Muscle layer of colon (tissue), 2 donors: ENCODE measurements at regions not wholly inside any gene's neighbourhood (a gene's known extent, or its start where the extent isn't known, plus 50 kb on each side); places are given as distances from the start of the nearest gene placed in this dataset.
"Not testable (repeated sequence)": the region's sequence is repeated elsewhere in the genome, so short reads cannot be mapped to it uniquely, and the experiment has no call there.

ENCODE experiments used
- H3K27ac ChIP-seq: one replicate; pipeline ENCODE4 v1.7.0; 2013; ENCODE audit warnings: low read depth, mild to moderate bottlenecking, low read length, moderate library complexity
- H3K27me3 ChIP-seq, 2 donors: one replicate each; pipeline ENCODE4 v1.7.0; 2013; ENCODE audit warnings: low read length in 2 of 2, mild to moderate bottlenecking in 2 of 2; ENCODE audit not compliant: insufficient read depth in 2 of 2, control insufficient read depth in 1 of 2
- H3K36me3 ChIP-seq: one replicate; pipeline ENCODE4 v1.7.0; 2013; ENCODE audit warnings: mild to moderate bottlenecking, low read length; ENCODE audit not compliant: insufficient read depth
- H3K4me1 ChIP-seq: one replicate; pipeline ENCODE4 v1.7.0; 2013; ENCODE audit warnings: mild to moderate bottlenecking, low read length; ENCODE audit not compliant: insufficient read depth
- H3K4me3 ChIP-seq, 2 donors: one replicate each; pipeline ENCODE4 v1.7.0; 2013; ENCODE audit warnings: low read length in 2 of 2, low read depth in 1 of 2, mild to moderate bottlenecking in 1 of 2, moderate library complexity in 1 of 2
- H3K9ac ChIP-seq: one replicate; pipeline ENCODE4 v1.7.0; 2013; ENCODE audit warnings: low read length
- H3K9me3 ChIP-seq: one replicate; pipeline ENCODE4 v1.7.0; 2013; ENCODE audit warnings: mild to moderate bottlenecking, low read length
- donor health status: abdominal sarcoma.
- donor health status: Adenocarcinoma of cecum.

DNA sequence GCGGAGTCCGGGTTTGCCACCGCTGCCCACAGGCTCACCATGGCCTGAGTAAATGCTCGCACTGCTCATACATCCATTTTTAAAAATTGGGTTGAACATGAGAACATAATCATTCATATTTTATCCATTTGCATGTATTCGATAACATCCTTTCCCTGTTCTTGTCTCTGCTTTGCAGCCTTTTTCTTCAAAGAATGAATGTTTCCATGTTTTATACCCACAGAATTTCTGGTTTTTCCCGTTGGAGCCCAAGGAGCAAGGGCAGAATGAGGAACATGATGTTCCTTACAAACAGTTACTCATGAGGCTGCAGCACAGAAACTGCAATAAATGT is 146.5 kb downstream of the CCDC74A start:
- peak overlapping the region in 1 of 2 donors; percentile 42 for H3K4me3 ChIP-seq
- H3K9ac ChIP-seq = no peak overlapping the region
- peaks cover 14% of the 10 kb centered on the region for H3K4me1 ChIP-seq
- H3K36me3 ChIP-seq = no peaks in the 10 kb centered on the region
- H3K9me3 ChIP-seq = no peaks in the 10 kb centered on the region
- H3K27ac ChIP-seq = no peak overlapping the region
- H3K27me3 ChIP-seq = peaks cover 6 to 9% of the 10 kb centered on the region in 2 donors

- not testable (repeated sequence) for H3K27me3 ChIP-seq, H3K4me1 ChIP-seq, H3K9me3 ChIP-seq, H3K36me3 ChIP-seq
- H3K9ac ChIP-seq = peak overlapping the region; percentile 39
- H3K4me3 ChIP-seq = peak overlapping the region; percentile 77 to 88
- H3K27ac ChIP-seq = peak overlapping the region; percentile 45
Measured at GRCh38 chr2:131681611-131682121, 154.0 kb downstream of the CCDC74A start.

DNA sequence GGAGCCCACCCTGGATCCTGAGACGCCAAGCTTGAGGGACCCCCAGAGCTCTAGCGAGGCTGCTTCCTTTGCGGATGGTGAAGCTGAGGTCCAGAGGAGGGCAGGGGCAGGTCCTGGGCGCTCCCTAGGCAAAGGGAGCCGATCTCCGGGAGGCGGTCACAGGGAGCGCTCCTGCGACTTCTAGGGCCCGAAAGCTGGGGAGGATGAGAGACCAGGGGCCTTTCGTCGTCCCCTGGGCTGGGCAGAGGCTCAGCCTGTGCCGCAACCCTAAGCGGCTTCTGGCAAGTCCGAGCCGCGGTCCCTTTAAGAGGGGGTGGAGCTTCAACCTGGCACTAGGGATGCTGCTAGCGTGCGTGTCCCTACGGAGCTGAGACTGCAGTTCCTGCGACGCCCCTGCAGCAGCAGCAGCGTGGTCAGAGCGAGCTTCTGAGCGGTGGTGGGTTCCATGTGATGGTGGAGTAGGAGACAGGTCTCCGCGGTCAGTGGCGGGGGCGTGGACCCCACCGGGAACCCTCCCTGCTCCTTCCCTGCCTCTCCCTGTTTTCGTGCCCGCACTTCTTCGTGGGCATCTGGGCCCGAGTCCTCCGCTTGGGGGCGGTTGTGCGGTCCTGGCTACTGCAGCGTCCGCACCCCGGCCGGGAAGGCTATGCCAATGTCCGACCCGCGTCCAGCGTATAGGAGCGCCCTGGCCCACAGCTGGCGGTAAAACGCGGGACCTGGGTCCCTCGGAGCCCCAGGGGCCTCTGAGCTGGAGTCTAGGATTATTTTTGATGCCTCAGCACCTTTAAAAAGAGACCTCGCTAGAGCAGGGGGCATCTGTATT is 154.6 kb downstream of the CCDC74A start:
- Histone ChIP-seq H3K4me3 (peak overlapping the region; percentile 77 to 88), H3K9me3 (no peaks in the 10 kb centered on the region), H3K27ac (peak overlapping the region; percentile 45), H3K36me3 (no peaks in the 10 kb centered on the region), H3K9ac (peak overlapping the region; percentile 39), H3K4me1 (no peaks in the 10 kb centered on the region), H3K27me3 (no peaks in the 10 kb centered on the region)

DNA sequence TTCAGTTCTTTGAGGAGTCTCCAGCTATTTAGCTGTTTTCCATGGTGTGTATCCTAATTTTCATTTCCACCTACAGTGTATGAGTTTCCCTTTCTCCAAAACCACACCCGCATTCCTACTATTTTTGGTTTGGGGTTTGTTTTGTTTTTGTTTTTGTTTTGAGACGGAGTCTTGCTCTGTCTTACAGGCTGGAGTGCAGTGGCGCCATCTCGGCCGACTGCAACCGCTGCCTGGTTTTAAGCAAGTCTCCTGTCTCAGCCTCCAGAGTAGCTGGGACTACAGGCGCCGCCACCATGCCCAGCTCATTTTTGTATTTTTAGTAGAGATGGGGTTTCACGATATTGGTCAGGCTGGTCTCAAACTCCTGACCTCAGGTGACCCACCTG is 155.2 kb downstream of the CCDC74A start:
- H3K9ac ChIP-seq = not testable (repeated sequence)

DNA sequence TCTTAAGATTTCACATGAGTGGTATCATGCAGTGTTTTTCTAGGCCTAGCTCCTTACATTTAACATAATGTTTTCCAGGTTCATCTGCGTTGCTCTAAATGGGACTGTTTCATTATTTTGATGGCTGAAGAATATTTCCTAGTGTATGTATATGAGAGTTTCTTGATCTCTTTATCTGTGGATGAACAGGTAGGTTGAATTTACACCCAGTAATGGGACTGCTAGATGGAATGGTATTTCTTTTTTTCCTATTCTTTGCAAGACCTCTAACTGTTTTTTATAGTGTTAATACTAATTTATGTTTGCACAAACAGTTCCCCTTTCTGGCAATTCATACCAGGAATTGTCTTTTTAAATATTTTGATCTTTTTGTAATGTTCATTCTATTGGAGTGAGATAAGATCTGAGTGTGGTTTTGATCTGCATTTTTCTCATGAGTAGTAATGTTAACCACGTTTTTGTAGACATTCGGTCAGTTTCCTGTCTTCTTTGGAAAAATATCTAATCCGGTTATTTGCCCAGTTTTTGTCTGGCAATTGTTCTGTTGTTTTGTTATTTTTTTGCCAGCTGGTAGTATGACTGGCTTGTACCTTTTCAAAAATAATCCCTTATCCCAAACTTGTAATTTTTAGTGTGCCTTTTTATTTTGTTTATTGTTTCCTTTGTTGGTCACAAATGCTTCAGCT is 157.1 kb downstream of the CCDC74A start:
- not testable (repeated sequence) for H3K9me3 ChIP-seq, H3K27ac ChIP-seq, H3K9ac ChIP-seq, H3K4me3 ChIP-seq, H3K36me3 ChIP-seq, H3K4me1 ChIP-seq, H3K27me3 ChIP-seq

More for the DNA sequence above, 155.2 kb downstream of the CCDC74A start:
- Histone ChIP-seq H3K27ac (peak overlapping the region; percentile 45), H3K4me3 (peak overlapping the region; percentile 77 to 88)
- H3K27me3 ChIP-seq, H3K4me1 ChIP-seq, H3K9me3 ChIP-seq, H3K36me3 ChIP-seq: not testable (repeated sequence)

GRCh38 chr2:131686164-131686893 is 158.6 kb downstream of the CCDC74A start:
- not testable (repeated sequence) for H3K4me3 ChIP-seq, H3K9ac ChIP-seq, H3K36me3 ChIP-seq, H3K9me3 ChIP-seq, H3K4me1 ChIP-seq, H3K27ac ChIP-seq, H3K27me3 ChIP-seq

DNA sequence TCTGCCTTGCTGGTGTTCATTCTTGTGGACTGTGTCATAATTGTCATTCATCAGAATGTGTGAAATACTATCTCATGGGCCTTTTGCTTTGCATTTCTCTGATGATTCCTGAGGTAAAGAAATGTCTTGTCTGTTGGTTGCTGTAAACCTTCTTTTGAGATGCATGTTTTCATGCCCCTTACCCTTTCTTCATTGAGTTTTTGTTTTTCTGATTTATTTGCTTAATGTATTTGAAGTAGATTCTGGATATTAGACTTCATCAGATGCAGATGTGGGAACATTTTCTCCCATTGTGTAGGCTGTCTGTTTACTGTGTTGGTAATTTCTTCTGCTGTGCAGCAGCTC is 159.2 kb downstream of the CCDC74A start:
- H3K4me3 ChIP-seq, H3K9me3 ChIP-seq, H3K9ac ChIP-seq, H3K36me3 ChIP-seq, H3K27me3 ChIP-seq, H3K4me1 ChIP-seq, H3K27ac ChIP-seq: not testable (repeated sequence)

- not testable (repeated sequence) for H3K27me3 ChIP-seq, H3K4me3 ChIP-seq, H3K9me3 ChIP-seq, H3K27ac ChIP-seq, H3K9ac ChIP-seq, H3K4me1 ChIP-seq, H3K36me3 ChIP-seq
Measured at GRCh38 chr2:131689066-131689465, 161.4 kb downstream of the CCDC74A start.

GRCh38 chr2:131711268-131711667 is 183.6 kb downstream of the CCDC74A start:
- not testable (repeated sequence) for H3K27ac ChIP-seq, H3K4me1 ChIP-seq, H3K36me3 ChIP-seq, H3K9ac ChIP-seq, H3K27me3 ChIP-seq, H3K9me3 ChIP-seq, H3K4me3 ChIP-seq

DNA sequence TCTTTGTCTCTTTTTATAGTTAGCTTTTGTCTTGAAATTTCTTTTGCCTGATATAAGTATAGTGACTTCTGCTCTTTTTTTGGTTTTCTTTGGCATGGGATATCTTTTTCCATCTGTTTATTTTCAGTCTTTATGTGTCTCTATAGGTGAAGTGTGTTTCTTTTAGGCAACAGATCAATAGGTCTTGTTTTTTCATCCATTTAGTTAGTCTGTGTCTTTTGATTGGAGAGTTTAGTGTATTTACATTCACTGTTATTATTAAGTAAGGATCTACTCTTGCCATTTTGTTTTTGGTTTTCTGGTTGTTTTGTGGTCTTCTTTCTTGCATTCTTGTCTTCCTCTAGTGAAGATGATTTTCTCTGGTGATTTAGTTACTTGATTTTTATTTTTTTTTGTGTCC is 190.2 kb downstream of the CCDC74A start:
- not testable (repeated sequence) for H3K4me1 ChIP-seq, H3K27me3 ChIP-seq, H3K27ac ChIP-seq, H3K36me3 ChIP-seq, H3K9me3 ChIP-seq, H3K4me3 ChIP-seq, H3K9ac ChIP-seq

DNA sequence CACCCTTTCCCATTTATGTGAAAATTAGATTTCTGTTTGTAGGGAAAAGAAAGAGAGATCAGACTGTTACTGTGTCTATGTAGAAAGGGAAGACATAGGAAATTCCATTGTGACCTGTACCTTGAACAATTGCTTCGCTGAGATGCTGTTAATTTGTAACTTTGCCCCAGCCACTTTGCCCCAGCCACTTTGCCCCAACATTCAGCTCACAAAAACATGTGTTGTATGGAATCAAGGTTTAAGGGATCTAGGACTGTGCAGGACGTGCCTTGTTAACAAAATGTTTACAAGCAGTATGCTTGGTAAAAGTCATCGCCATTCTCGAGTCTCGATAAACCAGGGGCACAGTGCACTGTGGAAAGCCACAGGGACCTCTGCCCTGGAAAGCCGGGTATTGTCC is 193.5 kb downstream of the CCDC74A start:
- H3K4me1 ChIP-seq, H3K36me3 ChIP-seq, H3K27me3 ChIP-seq, H3K4me3 ChIP-seq, H3K9me3 ChIP-seq, H3K27ac ChIP-seq, H3K9ac ChIP-seq: not testable (repeated sequence)
